NCI-H1417 (cell line): ENCODE measurements at regions not wholly inside any gene's neighbourhood (a gene's known extent, or its start where the extent isn't known, plus 50 kb on each side); places are given as distances from the start of the nearest gene placed in this dataset.
A peak's percentile ranks its signal among the peaks of the same experiment; 100 is the strongest.
"Not testable (repeated sequence)": the region's sequence is repeated elsewhere in the genome, so short reads cannot be mapped to it uniquely, and the experiment has no call there.

ENCODE experiments used
- DNase-seq, 3 experiments: peaks; one replicate each; lab custom pipeline; 2025; lab: John Stamatoyannopoulos, UW

DNA sequence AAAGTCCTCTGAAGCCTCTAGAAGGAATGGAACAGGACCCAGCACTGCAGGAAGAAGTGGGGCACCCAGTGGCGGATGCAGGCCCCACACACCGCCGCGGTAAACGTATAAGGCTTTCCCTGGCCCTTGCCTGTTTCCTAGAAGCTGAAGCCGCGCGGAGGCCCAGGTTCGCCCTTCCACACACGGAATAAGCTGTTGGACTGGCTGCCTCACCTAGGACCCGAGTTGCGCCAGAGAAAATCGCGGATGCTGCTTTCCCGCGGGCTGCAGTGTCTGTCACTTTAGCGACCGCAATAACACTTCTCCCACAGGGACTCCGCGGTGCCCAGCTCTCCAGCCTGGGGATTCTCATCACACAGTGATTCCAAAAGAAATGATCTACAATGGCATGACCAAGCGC is 1736.9 kb downstream of the TP53TG3F start:
- no peak for DNase-seq

- DNase-seq, result no peak
Observed at GRCh38 chr16:35197656-35198055, 1738.2 kb downstream of the TP53TG3F start.

DNA sequence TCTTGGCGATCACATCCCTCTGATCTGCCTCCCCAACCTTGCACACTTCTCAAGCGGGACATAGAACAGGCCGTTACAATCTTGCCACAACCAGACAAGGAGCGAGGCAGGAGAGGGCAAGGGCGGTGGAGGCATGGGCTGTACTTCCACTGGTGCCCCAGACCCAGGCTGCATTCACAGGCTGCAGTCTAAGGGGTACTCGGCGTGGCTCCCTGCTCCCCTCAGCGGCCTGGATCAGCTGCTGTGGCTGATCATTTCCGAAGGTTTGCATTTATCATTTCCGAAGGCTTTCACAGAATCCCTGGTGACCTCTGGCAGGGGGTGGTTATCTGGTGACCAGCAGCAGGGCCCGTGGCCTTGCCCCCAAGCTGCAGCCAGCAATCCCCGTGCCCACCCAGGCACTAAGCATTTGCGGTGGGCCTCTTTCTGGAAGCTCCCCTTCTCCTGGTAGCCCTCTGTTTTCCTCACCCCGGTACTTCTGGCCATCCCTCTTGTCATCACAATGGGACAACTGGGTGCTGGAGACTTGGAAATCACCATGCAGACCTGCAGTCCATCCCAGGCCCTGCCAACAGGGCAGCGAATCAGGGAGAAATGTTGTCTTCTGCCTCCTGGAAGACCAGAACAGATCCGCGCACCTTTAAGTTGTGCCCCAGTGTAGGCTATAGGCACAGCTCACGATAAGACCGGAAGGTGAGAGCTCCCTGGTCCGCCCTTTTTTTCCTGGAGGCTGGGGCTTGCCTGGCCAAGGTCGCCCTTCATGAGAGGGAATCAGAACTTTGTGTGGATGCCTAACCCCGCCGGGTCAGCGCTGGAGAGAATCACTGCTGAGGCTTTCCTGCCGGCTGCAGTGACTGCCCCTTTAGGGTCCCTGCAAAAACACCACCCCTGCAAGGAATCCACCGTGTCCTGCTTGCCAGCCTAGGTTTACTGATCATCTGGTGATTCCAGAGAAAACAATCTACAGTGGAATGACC is 1739.1 kb downstream of the TP53TG3F start:
- DNase-seq, result no peak

DNA sequence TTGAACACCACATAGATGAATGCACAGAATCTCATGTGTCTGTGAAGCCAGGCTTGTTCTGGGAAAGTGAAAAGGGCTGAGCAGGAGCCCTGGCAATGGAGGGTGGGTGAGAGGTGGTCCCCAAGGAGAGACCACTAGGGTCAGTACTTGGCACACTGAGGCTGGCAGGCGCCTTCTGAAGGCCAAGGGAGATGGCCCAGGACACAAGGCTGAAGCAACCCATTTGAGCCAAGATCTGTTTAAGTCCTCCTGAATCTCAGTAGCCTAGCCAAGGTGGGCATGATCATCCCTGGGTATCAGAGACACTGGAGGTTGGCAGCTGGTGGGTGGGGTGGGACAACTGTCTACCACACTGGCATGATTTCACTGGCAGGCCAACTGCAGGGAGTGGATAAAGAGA is 1741.2 kb downstream of the TP53TG3F start:
- no peak for DNase-seq

DNA sequence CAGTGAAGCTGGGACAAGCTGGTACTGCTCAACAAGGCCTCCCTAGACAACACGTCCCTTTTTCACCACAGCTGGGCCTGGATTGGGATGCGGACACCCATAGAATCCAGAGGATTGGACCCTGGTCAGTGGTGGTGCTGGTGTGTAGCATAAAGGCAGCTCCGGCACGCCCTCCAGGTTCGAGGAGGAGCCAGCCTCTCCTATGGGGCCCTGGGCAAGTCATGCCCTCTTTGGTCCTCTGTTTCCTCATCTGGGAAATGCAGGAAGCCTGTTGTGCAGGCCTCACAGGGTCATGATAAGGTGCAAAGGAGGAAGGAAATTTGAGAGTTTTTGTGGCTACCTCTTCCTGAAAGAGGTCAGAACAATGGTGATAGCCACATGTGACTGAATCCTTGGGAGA is 1741.7 kb downstream of the TP53TG3F start:
- no peak for DNase-seq

DNA sequence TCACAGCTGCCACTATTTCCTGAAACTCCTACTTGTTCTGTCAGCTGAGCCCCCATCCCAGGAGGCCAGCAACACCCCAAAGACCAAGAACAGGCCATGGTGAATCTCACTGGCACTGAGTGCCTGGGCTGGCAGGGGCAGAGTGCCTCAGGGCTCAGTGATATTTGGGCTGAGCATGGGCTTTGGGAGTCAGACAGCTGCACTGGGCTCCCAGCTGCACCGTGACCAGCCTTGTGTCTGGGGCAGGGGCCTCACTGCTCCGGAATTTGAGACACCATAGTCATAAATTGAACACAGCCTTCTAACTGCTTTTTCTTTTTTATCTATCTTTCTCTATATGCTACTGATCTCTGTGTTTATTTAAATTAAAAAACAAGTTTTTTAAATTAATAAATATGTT is 1744.2 kb downstream of the TP53TG3F start:
- DNase-seq, result no peak

DNA sequence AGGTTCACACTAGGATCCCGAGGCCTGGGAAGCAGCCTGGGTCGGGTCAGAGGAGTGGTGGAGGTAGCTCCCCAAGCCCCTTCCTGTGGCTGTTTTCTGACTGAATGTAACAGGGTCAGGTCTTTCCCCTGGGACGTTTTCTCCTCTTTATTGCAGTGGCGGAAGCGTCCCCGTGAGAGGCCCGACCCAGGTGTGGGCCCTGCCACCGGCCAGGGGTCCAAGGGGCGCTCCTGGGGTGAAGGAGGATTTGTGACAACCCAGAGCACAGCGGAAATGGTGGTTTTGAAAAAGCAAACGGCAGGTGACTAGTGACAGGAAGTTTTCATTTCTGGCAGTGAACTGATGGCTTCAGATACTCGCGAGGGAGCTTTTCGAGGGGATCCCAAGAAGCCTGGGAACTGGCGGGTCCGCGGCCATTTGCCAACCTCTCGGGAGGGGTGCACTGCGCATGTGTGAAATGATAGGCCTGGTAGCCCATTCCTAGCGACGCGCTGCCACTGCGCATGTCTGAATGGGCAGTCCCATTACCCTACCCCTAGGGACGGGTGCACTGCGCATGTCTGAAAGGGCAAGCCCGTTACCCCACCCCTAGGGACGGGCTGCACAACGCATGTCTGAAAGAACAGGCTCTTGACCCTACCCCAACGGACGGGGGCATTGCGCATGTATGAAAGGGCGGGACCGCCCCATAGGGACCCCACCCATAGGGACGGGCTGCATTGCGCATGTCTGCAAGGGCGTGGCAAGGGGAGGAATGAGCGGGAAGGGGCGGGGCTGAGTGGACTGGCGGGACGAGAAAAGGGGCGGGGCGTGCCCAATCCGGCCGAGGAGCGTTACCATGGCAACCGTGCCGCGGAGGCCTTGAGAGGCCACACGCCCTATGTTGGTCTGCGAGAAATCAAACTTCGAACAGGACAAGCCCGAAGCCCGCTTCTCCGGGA is 1747.9 kb downstream of the TP53TG3F start:
- peak in 1 of 3 experiments; percentile 3 for DNase-seq

- DNase-seq, result no peak
Observed at GRCh38 chr16:35208001-35208935, 1748.9 kb downstream of the TP53TG3F start.

- DNase-seq, result no peak
Observed at GRCh38 chr16:35210681-35211433, 1751.4 kb downstream of the TP53TG3F start.

DNA sequence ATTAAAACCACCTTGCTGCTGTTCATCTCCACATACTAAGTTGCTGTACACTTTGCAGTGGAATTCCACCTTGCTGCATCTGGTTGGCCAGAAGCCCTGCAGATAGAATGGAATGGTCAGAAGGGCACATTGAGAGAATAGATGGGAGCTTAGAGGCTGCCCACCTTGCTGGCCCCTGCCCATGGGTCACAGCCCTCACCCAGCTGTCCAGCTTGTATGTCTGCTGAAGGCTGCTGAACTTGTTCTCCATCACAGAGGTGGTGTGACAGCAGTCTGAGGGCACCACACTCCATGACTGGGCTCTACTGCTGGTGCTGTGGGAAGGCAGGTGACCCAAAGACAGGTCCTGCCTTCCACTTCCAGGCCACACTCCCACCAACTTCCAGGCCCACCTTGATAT is 1755.4 kb downstream of the TP53TG3F start:
- no peak for DNase-seq

GRCh38 chr16:35215287-35215686 is 1755.9 kb downstream of the TP53TG3F start:
- DNase-seq, result no peak

DNA sequence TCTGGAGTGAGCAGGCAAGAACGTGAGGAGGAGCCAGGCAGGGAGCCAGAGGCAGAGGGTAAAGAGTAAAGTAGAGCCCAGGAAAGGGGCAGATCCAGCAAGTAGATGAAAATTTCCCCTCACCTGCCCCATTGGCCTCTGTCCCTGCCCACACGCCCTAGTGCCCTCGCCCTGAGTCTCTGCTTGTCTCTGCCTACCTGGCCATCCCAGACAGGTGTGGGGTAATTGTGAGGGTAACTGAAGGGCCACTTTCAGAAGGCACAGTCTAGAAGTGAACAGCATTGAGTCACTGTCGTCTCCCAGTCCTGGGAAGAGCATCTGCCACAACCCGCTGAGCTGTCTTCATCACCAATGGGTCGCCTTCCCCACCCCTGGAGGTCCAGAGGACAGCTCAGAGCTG is 1756.8 kb downstream of the TP53TG3F start:
- DNase-seq, result not testable (repeated sequence)

DNA sequence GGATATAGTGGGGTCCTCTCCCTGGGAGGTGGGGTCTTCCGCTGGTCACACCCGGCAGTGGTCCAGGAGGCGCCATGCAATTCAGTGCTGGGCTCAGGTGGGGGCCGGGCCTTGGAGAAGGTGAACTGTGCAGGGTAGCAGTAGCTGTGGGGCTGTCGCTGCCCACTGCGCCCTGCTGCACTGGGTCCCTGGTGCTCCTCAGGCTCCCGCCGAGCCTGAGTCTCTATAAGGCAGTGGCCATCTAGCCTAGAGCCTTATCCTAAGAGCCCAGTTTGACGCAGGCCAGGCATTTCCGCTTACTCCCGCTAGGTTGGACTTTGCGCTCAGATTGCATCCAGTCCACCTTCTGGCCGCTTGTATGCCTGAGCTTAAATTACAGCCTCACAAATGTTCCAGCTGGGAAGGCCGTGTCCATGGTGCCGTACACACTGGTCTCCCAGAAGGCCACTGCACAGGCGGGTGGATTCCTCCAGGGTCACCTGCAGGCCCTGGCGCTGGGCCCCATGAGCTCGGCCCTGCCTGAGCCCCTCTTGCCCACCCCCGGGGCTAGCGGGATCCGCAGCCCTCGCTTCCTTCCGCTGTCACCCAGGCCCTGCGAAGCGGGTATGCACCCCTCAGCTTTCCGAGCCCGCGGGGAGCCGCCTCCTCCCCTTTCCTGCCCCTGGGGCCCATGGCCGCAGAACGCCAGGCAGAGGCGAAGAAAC is 1762.2 kb downstream of the TP53TG3F start:
- no peak for DNase-seq

DNA sequence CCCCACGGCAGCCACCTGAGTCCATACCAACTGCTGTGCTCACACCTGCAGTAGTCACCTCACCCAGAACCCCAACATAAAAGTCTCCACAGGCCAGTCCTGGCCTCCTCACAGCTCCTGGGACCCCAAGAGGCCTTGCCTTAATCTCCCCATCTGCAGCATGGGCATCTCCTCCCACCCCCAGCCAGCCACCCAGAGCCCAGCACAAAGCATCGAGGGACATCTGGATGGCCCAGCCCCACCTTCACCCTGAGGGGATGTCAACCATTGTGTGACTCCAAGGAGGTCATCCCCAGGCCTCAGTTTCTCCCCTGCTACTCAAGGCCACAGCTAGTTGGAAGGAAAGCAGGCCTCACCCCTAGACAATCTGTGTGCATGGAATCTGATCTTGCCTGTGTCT is 1775.3 kb downstream of the TP53TG3F start:
- DNase-seq, result no peak

GRCh38 chr16:35239561-35239960 is 1780.1 kb downstream of the TP53TG3F start:
- DNase-seq, result no peak

DNA sequence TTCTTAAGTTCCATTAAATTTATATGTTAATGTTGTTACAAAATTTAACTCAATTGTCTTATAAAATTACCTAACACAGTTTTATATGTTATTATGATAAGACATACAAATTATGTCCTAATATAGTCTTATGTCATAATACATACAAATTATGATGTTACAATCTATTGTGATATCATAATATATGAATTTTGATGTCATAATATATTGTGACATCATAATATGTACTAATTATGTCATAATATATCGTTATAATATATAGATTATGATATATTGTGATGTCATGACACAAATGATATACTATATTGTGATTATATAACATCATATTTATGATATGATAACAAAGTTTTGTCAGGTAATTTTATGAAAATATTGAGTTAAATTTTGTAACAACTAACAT is 1789.6 kb downstream of the TP53TG3F start:
- no peak for DNase-seq

- DNase-seq, result no peak
Observed at GRCh38 chr16:35252356-35252936, 1793.0 kb downstream of the TP53TG3F start.

- no peak for DNase-seq
Observed at GRCh38 chr16:35255186-35255803, 1795.9 kb downstream of the TP53TG3F start.

- DNase-seq, result no peak
Observed at GRCh38 chr16:35255816-35256215, 1796.4 kb downstream of the TP53TG3F start.
